ENCODE measurements at regions not wholly inside any gene's neighbourhood (a gene's known extent, or its start where the extent isn't known, plus 50 kb on each side); places are given as distances from the start of the nearest gene placed in this dataset.

DNA sequence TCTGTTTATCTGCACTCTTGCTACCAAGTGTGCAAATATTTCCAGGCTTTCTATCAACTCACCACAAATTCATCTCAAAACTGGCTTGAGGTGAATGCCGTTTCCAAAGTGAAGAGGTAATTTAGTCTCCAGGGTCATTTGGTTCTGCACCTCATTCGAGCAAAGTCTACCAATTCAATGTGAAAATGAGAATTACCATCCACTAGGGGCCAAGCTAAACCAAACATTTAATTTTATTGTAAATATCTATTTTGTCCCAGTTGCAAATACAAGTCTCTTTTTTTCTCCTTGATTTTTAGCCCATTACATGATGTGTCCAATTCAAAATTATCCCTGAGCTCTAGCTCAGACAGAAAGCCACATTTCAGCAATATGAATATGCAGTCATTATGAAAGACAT, 152.3 kb upstream of the PTBP2 start:
- TF ChIP-seq, protein P1, sequence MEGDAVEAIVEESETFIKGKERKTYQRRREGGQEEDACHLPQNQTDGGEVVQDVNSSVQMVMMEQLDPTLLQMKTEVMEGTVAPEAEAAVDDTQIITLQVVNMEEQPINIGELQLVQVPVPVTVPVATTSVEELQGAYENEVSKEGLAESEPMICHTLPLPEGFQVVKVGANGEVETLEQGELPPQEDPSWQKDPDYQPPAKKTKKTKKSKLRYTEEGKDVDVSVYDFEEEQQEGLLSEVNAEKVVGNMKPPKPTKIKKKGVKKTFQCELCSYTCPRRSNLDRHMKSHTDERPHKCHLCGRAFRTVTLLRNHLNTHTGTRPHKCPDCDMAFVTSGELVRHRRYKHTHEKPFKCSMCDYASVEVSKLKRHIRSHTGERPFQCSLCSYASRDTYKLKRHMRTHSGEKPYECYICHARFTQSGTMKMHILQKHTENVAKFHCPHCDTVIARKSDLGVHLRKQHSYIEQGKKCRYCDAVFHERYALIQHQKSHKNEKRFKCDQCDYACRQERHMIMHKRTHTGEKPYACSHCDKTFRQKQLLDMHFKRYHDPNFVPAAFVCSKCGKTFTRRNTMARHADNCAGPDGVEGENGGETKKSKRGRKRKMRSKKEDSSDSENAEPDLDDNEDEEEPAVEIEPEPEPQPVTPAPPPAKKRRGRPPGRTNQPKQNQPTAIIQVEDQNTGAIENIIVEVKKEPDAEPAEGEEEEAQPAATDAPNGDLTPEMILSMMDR (IDR thresholded peaks at IDR 0.05) = no peak
- TF ChIP-seq EP300 (IDR thresholded peaks at IDR 0.05) (no peak), POLR2A (IDR thresholded peaks at IDR 0.05) (no peak)
- intact Hi-C loops (cut with DNase I) = no loop called here
- Histone ChIP-seq H3K36me3 (no peaks in the 10 kb centered on the region), H3K27me3 (no peaks in the 10 kb centered on the region), H3K4me3 (no peak overlapping the region), H3K9me3 (no peaks in the 10 kb centered on the region), H3K4me1 (ENCODE audit: insufficient read depth) (no peaks in the 10 kb centered on the region), H3K27ac (no peak overlapping the region)
- WGBS, 3 donors = 70 to 84% (median 71%) methylated on average over 2 of the region's 2 CpGs
- DNase-seq = no peak

DNA sequence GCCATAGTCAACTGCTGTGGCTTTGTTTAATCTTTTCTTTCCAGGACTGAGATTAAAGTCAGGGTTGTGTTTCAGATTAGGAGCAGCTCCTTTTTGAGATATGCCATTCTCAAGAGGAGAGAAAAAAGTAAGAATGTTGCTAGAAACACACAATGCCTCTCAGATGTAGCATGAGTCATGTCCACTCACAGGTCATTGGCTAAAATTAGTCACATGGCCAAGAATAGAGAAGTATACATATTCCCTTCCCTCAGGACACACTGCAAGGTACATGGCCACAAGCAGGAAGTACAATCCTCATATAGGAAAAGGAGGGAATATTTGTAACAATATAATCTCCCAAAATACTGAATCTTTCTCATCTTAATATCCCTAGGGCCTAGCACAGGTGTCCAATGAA, 141.9 kb upstream of the PTBP2 start:
- no peaks in the 10 kb centered on the region for H3K4me1 ChIP-seq (ENCODE audit: insufficient read depth)
- no peaks in the 10 kb centered on the region for H3K36me3 ChIP-seq
- TF ChIP-seq POLR2A (IDR thresholded peaks at IDR 0.05) (no peak), EP300 (IDR thresholded peaks at IDR 0.05) (no peak)
- TF ChIP-seq, protein P1 (IDR thresholded peaks at IDR 0.05) = no peak
- H3K9me3 ChIP-seq = no peaks in the 10 kb centered on the region
- no peak overlapping the region for H3K4me3 ChIP-seq
- intact Hi-C loops (cut with DNase I) = no loop called here
- DNase-seq = no peak
- H3K27me3 ChIP-seq = no peaks in the 10 kb centered on the region
- no peak overlapping the region for H3K27ac ChIP-seq

DNA sequence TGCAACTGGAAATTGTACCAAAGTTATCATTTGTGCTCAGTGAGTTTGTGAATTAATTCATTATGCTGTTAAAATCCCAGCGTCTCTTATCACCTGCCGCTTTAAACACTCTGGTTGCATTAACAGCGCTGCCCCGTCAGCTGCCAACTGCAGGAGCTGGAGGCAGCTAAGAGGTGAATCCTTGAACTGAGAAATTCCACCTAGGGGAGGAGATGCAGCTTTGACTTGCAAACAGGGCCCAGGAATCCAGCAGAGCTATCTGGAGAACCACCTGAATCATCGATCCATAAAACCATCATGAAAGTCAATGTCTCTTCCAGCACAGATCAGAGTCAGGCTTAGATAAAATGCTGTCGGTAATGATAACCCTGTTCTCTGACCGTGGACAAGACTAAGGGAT, 140.7 kb upstream of the PTBP2 start:
- Histone ChIP-seq H3K27ac (no peak overlapping the region), H3K27me3 (no peaks in the 10 kb centered on the region), H3K4me3 (no peak overlapping the region), H3K36me3 (no peaks in the 10 kb centered on the region), H3K9me3 (no peaks in the 10 kb centered on the region), H3K4me1 (ENCODE audit: insufficient read depth) (no peaks in the 10 kb centered on the region)
- no peak for DNase-seq
- intact Hi-C loops (cut with DNase I) = no loop called here
- TF ChIP-seq, protein P1 (IDR thresholded peaks at IDR 0.05) = no peak
- TF ChIP-seq EP300 (IDR thresholded peaks at IDR 0.05) (no peak), POLR2A (IDR thresholded peaks at IDR 0.05) (no peak)
- WGBS, 3 donors = 47 to 63% (median 58%) methylated on average over 7 of the region's 7 CpGs

DNA sequence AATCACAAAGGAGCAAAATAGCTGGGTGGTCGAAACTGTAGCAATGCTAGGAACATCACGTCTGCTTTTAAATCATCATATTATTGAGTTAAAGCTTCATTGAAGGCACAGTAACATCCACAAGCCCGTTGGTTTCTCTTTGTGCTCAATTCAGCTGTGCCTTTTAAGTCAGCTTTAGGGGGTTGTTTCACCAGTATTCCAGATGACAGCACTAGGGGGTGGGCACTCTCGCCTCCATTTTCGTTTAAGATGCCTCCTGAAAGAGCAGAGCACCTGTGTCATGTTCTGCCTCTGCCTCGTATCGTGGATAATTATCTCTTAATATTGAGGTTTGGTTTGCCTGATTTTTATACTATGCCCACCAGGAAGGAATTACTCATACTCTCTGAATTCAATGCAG, 139.8 kb upstream of the PTBP2 start:
- TF ChIP-seq, protein P1 (IDR thresholded peaks at IDR 0.05) = no peak
- no peak for TF ChIP-seq POLR2A (IDR thresholded peaks at IDR 0.05)
- no peak for TF ChIP-seq EP300 (IDR thresholded peaks at IDR 0.05)
- Histone ChIP-seq H3K9me3 (no peaks in the 10 kb centered on the region), H3K27me3 (no peaks in the 10 kb centered on the region), H3K4me3 (no peak overlapping the region), H3K27ac (no peak overlapping the region), H3K36me3 (no peaks in the 10 kb centered on the region), H3K4me1 (ENCODE audit: insufficient read depth) (no peaks in the 10 kb centered on the region)
- intact Hi-C loops (cut with DNase I) = no loop called here
- 86 to 89% (median 89%) methylated on average over 7 of the region's 7 CpGs for WGBS, 3 donors
- DNase-seq = no peak

DNA sequence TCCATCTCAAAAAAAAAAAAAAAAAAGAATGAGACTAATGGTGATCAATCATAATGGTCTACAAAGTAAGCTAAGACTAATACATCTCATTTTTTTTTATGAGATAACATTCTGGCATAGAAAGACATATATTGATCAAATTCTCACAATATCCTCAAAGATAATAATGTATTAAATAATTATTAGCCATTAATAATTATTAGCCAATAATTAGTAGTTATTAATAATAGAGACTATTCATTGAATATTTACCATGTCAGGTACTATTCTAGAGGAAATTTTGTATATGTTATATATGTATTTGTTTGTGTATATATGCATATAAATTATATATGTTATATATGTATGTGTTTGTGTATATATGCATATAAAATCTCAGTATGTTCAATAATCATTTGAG, 137.7 kb upstream of the PTBP2 start:
- Histone ChIP-seq H3K4me3 (no peak overlapping the region), H3K4me1 (ENCODE audit: insufficient read depth) (no peaks in the 10 kb centered on the region), H3K27ac (no peak overlapping the region), H3K36me3 (no peaks in the 10 kb centered on the region), H3K27me3 (no peaks in the 10 kb centered on the region), H3K9me3 (no peaks in the 10 kb centered on the region)
- TF ChIP-seq POLR2A (IDR thresholded peaks at IDR 0.05) = no peak
- TF ChIP-seq, protein P1 (IDR thresholded peaks at IDR 0.05) = no peak
- TF ChIP-seq EP300 (IDR thresholded peaks at IDR 0.05) = no peak
- intact Hi-C loops (cut with DNase I) = no loop called here
- DNase-seq = no peak
